ENCODE measurements at regions not wholly inside any gene's neighbourhood (a gene's known extent, or its start where the extent isn't known, plus 50 kb on each side); places are given as distances from the start of the nearest gene placed in this dataset.

- DNase-seq (ENCODE audit: low read depth): no peak
These were observed 54.9 kb downstream of the MAGEB17 start for GRCh38 chrX:16222151-16222550.

- DNase-seq (ENCODE audit: low read depth): no peak
These were observed 56.1 kb downstream of the MAGEB17 start for GRCh38 chrX:16223385-16223784.

GRCh38 chrX:16239211-16239610, 71.9 kb downstream of the MAGEB17 start:
- peak; percentile 97 for DNase-seq (ENCODE audit: low read depth)

GRCh38 chrX:16240231-16240905, 73.1 kb downstream of the MAGEB17 start:
- DNase-seq (ENCODE audit: low read depth): peak; percentile 84

- DNase-seq (ENCODE audit: low read depth): peak; percentile 17
These were observed 73.7 kb downstream of the MAGEB17 start for GRCh38 chrX:16240968-16241367.

- peak; percentile 6 for DNase-seq (ENCODE audit: low read depth)
These were observed 83.0 kb downstream of the MAGEB17 start for GRCh38 chrX:16250296-16250695.

GRCh38 chrX:16251782-16252181, 84.5 kb downstream of the MAGEB17 start:
- DNase-seq (ENCODE audit: low read depth): no peak

- DNase-seq (ENCODE audit: low read depth): no peak
These were observed 91.6 kb downstream of the MAGEB17 start for GRCh38 chrX:16258882-16259281.

DNA sequence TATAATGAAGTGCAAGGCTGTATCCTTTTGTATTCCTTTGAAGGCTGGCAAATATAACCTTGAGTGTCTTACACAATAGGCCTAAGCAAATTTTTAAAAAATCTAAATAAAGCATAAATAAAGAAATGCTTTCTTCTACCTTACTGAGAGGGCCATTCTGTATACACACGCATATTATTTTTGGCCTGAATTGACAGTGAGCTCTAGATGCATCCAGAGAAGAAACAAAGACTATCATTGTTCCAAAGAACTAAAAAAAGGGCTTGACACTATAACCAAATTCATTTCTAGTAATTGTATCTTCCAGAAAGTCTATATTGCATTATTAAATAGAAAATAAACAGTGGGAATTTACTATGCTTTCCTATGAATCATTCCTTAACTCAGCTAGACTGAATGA, 100.2 kb downstream of the MAGEB17 start:
- DNase-seq (ENCODE audit: low read depth): no peak

- no peak for DNase-seq (ENCODE audit: low read depth)
These were observed 100.9 kb downstream of the MAGEB17 start for GRCh38 chrX:16268206-16268605.

DNA sequence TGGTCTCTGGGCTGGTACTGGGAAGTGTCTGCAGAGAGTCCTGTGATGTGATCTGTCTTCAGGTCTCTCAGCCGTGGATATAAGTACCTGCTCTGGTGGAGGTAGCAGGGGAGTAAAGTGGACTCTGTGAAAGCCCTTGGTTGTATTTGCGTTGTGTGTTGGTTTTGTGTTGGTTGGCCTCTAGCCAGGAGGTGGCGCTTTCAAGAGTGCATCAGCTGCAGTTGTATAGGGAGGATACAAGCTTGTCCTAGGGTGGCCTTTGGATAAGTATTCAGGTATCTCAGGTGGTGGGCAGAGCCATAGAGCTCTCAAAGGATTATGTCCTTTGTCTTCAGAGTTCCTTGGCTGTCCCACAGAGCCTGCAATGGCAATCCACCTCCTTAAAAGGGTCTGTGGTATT, 111.6 kb downstream of the MAGEB17 start:
- DNase-seq (ENCODE audit: low read depth): no peak

GRCh38 chrX:16282209-16282608, 114.9 kb downstream of the MAGEB17 start:
- no peak for DNase-seq (ENCODE audit: low read depth)

DNA sequence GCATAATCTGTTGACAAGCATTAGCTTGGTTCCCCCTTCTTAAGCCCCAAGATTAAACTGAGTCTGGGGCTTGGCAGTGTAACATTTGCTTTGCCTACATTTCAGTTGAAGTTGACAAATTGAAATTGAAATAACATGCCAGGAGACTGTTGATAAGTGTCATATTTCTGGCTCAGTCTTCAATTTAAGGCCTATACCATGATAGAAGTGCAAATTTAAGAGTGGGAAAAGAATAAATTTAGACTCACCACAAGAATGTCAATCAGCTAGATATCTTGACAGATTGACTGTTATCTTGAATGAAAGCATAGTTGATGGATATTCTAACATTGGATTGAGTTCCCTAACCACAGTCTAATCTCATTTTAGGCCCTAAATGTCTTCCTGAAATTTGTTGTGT, 117.6 kb downstream of the MAGEB17 start:
- no peak for DNase-seq (ENCODE audit: low read depth)

- no peak for DNase-seq (ENCODE audit: low read depth)
These were observed 123.7 kb downstream of the MAGEB17 start for GRCh38 chrX:16290997-16291396.

DNA sequence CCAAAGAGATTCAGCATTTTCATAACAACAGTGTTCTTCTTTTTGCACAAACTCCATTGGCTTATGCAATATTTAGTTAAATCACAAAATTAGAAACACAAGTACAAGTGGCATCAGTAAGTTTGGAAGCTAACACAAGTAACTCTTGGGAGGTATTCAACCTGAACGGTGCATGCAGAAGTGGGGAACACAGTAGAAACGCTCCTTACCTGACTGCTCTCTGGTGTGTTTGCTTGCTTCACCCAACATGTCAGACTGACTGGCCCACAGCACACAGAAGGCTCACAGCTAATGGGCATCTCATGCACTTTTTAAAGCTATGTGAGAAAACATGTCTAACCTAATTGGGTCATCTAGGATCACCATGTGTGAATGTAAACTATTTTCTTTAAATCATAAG, 133.6 kb downstream of the MAGEB17 start:
- no peak for DNase-seq (ENCODE audit: low read depth)

- DNase-seq (ENCODE audit: low read depth): no peak
These were observed 137.5 kb downstream of the MAGEB17 start for GRCh38 chrX:16304751-16305150.

- DNase-seq (ENCODE audit: low read depth): no peak
These were observed 137.9 kb downstream of the MAGEB17 start for GRCh38 chrX:16305187-16305586.

DNA sequence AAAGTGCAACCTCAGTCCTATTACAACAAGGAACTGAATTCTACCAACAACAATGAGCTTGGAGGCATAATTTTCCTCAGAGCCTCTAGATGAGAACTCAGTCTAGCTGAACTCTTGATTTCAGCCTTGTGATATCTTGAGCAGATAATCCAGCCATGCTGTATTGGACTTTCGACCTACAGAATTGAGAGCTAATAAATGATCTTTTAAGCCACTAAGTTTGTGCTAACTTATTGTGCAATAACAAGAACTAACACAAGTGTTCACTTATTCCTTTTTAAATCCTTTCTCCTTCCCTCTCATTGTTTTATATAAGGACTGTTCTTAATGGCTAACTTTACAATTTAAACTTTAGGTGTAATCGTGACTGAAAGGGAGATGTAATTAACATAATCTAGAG, 140.7 kb downstream of the MAGEB17 start:
- peak; percentile 44 for DNase-seq (ENCODE audit: low read depth)

- DNase-seq (ENCODE audit: low read depth): no peak
These were observed 141.5 kb downstream of the MAGEB17 start for GRCh38 chrX:16308773-16309172.

DNA sequence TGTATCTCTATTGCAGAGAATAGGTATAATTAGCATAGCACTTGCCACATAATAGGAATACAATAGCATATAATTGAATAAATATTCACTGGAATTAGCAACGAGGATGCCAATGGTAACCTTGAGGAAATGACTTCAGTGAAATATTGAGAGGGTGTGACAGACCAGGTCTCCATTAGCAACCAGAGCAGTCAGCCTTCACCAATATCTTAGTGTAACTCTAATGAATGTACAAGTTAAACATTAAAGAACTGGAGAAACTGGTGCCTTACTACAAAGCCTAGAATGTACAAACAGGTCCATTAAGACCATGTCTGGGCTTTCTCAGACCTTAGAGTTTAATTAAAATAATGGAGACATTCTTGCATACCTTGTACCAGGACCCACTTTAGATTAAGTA, 143.0 kb downstream of the MAGEB17 start:
- peak; percentile 91 for DNase-seq (ENCODE audit: low read depth)

GRCh38 chrX:16311671-16312070, 144.4 kb downstream of the MAGEB17 start:
- DNase-seq (ENCODE audit: low read depth): no peak

DNA sequence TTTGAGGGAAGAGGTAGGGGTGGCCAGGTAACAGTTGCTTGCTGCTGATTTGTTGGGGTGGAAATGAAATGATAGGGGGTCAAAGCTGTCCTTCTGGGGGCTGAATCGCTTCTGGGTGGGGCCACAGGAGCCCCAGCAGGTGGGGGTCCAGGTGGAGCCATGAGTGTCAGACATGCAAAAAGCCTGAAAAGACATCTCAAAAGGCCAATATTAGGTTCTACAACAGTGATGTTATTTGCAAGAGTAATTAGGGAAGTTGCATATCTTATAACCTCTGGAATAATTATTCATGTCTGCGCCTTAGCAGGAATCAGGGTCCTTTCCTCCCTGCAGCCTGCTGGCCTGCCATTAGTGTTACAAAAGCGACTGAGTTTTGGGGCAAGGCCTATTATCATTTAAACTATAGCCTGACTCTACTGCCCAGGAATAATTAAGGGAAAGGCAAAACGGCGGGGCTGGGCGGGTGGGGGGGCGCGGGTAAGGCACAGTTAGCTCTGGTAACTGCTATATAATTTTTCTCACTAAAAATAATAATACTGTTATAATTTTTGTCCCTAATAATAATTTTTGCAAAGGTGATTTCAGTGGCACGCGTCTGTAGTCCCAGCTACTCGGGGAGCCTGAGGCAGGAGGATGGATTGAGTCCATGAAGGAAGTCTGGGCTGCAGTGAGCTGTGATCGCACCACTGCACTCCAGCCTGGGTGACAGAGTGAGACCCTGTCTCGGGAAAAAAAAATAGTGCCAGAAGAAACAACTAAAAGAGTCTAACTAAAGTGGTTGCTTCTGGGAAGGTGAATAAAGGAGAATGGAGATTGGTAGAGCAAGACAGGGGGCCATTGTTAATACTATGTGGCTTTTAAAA, 145.7 kb downstream of the MAGEB17 start:
- no peak for DNase-seq (ENCODE audit: low read depth)

- no peak for DNase-seq (ENCODE audit: low read depth)
These were observed 149.1 kb downstream of the MAGEB17 start for GRCh38 chrX:16316331-16316730.
